LHCN-M2 (cell line): ENCODE measurements at regions not wholly inside any gene's neighbourhood (a gene's known extent, or its start where the extent isn't known, plus 50 kb on each side); places are given as distances from the start of the nearest gene placed in this dataset.
A peak's percentile ranks its signal among the peaks of the same experiment; 100 is the strongest.
"Not testable (repeated sequence)": the region's sequence is repeated elsewhere in the genome, so short reads cannot be mapped to it uniquely, and the experiment has no call there.

ENCODE experiments used
- DNase-seq: peaks from one replicate; pipeline ENCODE4 v3.0.0-alpha.2; 2012; ENCODE audit warnings: low read depth

- DNase-seq = not testable (repeated sequence)
These were observed 211.5 kb upstream of the PLGLB2 start for GRCh38 chr2:87536427-87536826.

- DNase-seq = not testable (repeated sequence)
These were observed 210.6 kb upstream of the PLGLB2 start for GRCh38 chr2:87537251-87537671.

GRCh38 chr2:87538268-87538667, 209.6 kb upstream of the PLGLB2 start:
- not testable (repeated sequence) for DNase-seq

DNA sequence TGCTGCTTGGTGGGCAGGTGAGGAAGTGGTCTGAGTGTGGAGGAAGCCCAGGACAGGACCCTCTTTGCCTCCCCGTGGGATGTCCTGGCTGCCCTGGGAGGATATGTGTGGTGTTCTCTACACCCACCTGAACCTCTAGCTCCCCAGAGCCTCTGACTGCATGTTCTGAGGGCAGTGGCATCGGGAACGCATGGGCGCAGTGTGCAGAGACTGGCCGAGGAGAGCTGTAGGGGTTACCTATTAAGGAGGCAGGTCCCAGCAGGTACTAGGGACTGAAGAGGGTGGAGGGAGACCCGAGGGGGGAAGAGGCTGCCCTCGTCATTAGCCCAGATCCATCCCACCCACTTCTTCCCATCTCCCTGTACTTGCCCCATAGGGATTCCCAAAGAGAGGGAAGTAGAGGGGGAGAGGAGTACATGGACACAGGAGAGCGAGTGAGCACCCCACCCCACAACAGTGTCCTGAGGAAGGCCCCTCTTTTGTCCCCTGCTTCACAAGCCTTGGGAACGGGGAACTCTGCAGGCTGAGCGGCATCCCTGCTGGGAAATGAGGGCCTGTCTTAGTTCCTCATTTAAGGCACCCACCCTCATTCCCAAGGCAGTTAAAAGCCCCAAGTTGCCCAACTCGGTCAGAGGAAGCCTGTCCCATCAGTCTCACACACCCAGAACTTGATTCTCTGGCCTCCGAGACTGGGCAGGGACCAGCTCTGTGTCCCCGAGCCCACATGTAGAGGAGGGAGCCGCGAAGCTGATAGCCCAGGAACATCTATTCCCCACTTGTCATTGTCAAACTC, 208.5 kb upstream of the PLGLB2 start:
- not testable (repeated sequence) for DNase-seq

DNA sequence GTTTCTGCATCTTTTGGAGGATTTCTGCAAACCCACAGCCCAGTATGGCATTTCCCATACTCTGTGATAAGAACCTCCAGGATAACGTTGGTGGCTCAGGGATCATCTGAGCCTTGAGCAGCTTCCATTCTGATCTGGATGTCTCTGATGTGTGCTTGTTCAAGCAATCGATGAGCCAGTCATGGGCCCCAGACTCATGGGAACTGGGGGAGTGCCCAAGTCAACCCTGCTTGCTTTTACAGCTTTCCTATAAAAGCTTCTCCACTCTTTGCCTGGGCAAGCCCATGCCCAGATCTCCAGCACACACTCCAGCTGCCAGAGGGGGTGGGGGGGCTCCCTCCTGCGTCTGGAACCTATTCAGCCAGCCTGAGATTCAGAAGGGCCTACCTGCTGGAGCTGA, 207.6 kb upstream of the PLGLB2 start:
- DNase-seq = not testable (repeated sequence)

- DNase-seq = peak; percentile 71
These were observed 205.2 kb upstream of the PLGLB2 start for GRCh38 chr2:87542599-87543174.

DNA sequence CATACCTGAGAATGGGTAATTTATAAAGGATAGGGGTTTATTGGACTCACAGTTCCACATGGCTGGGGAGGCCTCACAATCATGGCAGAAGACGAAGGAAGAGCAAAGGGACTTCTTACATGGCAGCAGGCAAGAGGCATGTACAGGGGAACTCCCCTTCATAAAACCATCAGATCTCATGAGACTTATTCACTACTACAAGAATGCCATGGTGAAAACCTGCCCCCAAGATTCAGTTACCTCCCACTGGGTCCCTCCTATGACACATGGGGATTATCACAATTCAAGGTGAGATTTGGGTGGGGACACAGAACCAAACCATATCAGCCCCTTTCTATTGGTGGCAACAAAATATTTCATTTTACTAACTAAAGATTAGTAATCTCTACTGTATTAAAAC, 204.1 kb upstream of the PLGLB2 start:
- DNase-seq = not testable (repeated sequence)

DNA sequence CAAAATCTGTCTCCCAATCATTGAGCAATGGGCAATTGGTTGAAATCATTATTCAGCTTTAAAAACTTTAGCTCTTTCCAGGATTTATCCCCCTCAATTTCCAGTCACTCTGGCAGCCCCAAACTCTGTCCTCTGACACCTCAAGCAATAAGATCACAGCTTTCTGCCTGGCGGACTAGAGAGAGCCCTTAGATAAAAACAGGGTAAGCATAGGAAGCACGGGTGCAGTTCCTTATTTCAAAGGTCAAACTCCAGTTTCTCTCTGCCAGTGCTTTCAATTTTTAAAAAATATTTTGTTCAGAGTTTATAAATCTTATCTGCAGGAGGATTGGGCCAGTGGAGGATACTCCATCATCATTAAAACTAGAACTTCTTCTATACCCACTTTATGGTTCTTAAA, 200.8 kb upstream of the PLGLB2 start:
- not testable (repeated sequence) for DNase-seq

DNA sequence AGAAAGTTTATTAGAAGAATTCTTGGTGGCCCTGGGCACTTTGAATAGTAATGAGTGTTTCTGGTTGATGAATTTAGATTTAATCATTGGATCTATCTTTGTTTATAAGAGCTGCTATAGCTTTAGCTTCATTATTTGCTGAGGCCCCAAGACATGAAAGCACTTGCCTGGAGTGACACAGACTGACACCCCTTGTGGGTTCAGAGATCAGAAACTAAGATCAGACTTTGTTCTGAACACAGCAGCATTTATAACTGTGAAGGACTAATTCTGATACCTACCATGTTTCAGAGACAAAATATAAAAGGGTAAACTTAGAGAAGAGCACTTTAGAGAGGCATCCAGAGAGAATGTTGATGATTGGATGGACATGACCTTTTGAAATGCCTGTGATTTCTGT, 199.9 kb upstream of the PLGLB2 start:
- not testable (repeated sequence) for DNase-seq

GRCh38 chr2:87548681-87549536, 199.0 kb upstream of the PLGLB2 start:
- DNase-seq = not testable (repeated sequence)

DNA sequence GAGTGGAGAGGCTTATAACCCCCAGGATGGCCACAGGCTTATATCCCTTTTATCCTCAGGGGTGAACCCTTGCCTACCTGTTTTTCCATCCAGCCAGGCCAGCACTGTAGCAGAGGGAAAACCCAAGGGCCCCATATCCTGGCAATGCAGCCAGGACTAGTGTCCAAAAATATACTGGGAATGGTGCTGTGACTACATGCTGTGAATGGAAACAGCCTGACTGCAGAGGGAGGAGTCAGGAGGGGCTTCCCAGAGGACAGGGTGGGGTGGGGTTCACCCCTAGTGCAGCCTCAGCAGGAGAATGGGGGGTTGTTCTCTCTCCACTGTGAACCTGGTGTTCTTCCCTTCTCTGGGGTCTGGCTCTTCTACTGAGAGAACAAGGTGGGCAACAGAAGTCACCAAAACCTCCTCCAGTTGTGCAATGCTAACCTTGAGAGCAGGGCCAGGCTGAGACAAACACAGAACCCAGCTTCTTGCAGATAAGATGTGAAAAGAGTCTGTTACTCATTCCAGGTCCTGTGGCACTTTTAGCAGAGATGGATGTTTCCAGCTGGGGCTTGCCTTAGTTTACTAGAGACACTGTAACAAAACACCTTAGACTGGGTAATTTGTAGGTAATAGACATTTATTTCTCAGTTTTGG, 198.2 kb upstream of the PLGLB2 start:
- not testable (repeated sequence) for DNase-seq

DNA sequence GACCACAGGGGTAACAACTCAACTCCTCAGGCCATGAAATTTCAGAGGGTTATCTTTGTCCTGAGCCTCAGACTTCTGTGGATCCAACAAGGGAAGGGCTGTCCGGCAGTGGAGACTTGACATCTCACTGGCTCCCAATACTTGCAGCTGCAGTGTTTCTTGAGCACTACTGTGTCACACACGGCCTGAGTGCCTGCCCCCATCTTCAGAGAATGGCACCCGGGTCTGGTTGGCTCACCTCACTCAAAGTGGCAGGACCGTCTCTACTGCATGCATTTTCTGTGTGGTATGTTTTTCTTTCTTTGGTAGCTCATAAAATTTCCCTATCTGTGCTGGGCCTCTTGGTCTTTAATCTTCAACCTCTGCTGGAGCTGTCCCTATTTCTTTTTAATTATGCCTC, 193.2 kb upstream of the PLGLB2 start:
- not testable (repeated sequence) for DNase-seq

DNA sequence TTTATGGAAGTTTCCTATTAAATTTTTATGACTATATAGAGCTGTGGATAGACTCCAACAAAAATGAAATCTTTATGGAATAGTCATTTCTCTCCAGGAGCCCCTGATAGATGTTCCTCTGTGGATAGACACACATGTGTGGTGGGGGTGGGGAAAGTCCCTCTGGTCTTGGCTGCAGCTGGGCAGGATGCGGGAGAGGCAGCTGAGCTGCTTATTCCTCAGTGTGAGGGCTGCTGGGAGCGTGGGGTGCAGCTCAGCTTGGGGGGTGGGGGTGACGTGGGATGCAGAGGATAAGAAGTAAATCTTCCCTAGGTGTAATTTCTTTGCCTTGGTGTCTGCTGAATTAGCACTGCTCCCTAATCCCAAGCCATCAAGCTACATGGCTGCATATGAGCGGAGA, 192.8 kb upstream of the PLGLB2 start:
- DNase-seq = not testable (repeated sequence)

GRCh38 chr2:87559001-87559400, 188.9 kb upstream of the PLGLB2 start:
- DNase-seq = not testable (repeated sequence)

- DNase-seq = not testable (repeated sequence)
These were observed 188.2 kb upstream of the PLGLB2 start for GRCh38 chr2:87559735-87560134.

DNA sequence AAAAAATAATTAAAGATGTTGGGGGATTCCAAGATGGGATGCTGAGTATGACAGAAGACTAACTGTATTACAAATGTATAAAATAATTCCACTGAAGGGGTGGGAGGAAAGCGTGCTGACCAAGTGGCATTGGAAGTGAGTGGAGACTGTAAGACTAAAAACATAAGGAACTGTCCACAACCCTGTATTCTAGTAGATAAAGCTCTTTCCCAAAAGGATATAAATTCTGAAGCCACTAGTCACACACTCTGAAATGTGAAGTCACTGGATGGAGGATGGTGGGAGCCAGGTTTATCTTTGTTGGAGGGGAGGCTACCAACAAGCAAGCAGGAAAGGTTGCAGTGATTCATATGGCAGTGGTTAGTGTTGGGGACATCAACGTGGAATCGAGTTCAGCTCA, 182.8 kb upstream of the PLGLB2 start:
- not testable (repeated sequence) for DNase-seq

- not testable (repeated sequence) for DNase-seq
These were observed 181.4 kb upstream of the PLGLB2 start for GRCh38 chr2:87566531-87566930.

- not testable (repeated sequence) for DNase-seq
These were observed 180.8 kb upstream of the PLGLB2 start for GRCh38 chr2:87567093-87567492.

GRCh38 chr2:87567912-87568311, 180.0 kb upstream of the PLGLB2 start:
- DNase-seq = not testable (repeated sequence)

DNA sequence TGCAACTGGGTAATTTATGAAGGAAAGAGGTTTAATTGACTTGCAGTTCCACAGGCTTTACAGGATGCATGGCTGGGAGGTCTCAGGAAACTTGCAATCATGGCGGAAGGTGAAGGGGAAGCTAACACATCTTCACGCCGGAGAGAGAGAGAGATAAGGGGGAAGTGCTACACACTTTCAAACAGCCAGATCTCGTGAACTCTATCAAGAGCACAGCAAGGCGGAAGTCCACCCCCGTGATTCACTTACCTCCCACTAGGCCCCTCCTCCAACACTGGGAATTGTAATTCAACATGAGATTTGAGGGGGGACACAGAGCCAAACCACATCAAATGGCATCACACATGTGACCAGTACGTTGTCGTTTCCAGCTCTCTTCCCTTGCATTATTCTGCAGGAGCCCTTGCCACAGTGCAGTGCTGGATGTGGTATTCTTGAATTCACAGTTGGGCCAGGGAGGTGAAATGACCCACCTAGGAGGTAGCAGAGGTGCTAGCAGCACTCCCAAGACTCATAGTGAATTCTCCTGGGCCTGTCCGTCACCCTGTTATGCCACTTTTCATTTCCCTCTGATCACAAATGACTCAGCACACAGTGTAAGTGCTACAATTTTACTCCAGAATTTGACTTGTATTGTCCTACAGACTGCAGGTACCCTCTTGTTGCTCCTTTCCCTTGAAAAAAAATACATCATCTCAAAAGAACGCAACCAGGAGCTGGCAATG, 179.2 kb upstream of the PLGLB2 start:
- not testable (repeated sequence) for DNase-seq
